ENCODE measurements at regions not wholly inside any gene's neighbourhood (a gene's known extent, or its start where the extent isn't known, plus 50 kb on each side); places are given as distances from the start of the nearest gene placed in this dataset.

DNA sequence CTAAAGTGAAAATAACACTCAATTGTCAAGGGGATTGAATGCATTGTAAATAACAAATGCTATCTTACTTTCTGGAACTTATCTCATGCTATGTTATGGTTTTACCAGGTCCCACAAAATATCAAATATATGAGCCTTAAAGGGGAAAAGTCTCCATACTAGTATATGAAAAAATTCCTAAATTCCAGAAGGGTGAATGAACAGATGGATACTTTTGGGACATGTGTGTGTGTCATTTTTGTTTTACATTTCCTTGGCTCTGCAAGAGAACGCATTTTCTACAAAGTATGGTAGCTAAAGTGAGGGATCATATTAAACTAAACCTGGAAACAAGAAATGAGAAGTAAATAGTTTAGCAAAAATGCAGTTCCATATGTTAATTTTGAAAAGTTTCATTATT is 682.8 kb downstream of the INHBA start:
- TF ChIP-seq, protein P1, sequence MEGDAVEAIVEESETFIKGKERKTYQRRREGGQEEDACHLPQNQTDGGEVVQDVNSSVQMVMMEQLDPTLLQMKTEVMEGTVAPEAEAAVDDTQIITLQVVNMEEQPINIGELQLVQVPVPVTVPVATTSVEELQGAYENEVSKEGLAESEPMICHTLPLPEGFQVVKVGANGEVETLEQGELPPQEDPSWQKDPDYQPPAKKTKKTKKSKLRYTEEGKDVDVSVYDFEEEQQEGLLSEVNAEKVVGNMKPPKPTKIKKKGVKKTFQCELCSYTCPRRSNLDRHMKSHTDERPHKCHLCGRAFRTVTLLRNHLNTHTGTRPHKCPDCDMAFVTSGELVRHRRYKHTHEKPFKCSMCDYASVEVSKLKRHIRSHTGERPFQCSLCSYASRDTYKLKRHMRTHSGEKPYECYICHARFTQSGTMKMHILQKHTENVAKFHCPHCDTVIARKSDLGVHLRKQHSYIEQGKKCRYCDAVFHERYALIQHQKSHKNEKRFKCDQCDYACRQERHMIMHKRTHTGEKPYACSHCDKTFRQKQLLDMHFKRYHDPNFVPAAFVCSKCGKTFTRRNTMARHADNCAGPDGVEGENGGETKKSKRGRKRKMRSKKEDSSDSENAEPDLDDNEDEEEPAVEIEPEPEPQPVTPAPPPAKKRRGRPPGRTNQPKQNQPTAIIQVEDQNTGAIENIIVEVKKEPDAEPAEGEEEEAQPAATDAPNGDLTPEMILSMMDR (IDR thresholded peaks at IDR 0.05), result no peak
- no peak for TF ChIP-seq EZH2 (IDR thresholded peaks at IDR 0.05)
- no peak for TF ChIP-seq EZH2phosphoT487 (IDR thresholded peaks at IDR 0.05)

Data from neural progenitor cell (in vitro differentiated cells).